IPS DF 4.7 (cell line): ENCODE measurements at regions not wholly inside any gene's neighbourhood (a gene's known extent, or its start where the extent isn't known, plus 50 kb on each side); places are given as distances from the start of the nearest gene placed in this dataset.

Source experiments
- DNase-seq: peaks from one replicate; pipeline ENCODE4 v3.0.0-alpha.2; 2013; ENCODE audit warnings: low spot score; ENCODE audit errors: extremely low read depth

- DNase-seq: no peak
Observed at GRCh38 chrX:102067966-102068723, 57.3 kb upstream of the TCEAL2 start.

GRCh38 chrX:102063445-102064074 is 61.9 kb upstream of the TCEAL2 start:
- DNase-seq: no peak

- no peak for DNase-seq
Observed at GRCh38 chrX:102044496-102044895, 81.0 kb upstream of the TCEAL2 start.

GRCh38 chrX:102043380-102043779 is 82.1 kb upstream of the TCEAL2 start:
- DNase-seq: no peak

GRCh38 chrX:102042372-102043325 is 82.8 kb upstream of the TCEAL2 start:
- DNase-seq: no peak

- no peak for DNase-seq
Observed at GRCh38 chrX:102029026-102029425, 96.5 kb upstream of the TCEAL2 start.

- DNase-seq: no peak
Observed at GRCh38 chrX:102018208-102018607, 86.4 kb upstream of the ZMAT1 start.

GRCh38 chrX:102008901-102009300 is 77.1 kb upstream of the ZMAT1 start:
- DNase-seq: no peak

- peak; percentile 19 for DNase-seq
Observed at GRCh38 chrX:101999644-102000539, 68.1 kb upstream of the ZMAT1 start.

GRCh38 chrX:101993335-101993734 is 61.5 kb upstream of the ZMAT1 start:
- DNase-seq: no peak

GRCh38 chrX:101986586-101986985 is 54.8 kb upstream of the ZMAT1 start:
- DNase-seq: no peak
